BJ (cell line): ENCODE measurements at regions not wholly inside any gene's neighbourhood (a gene's known extent, or its start where the extent isn't known, plus 50 kb on each side); places are given as distances from the start of the nearest gene placed in this dataset.

Experiments
- CTCF ChIA-PET: fragments of 350-600 bp; formaldehyde crosslinking; extraction: SDS; loops from one replicate; lab custom pipeline; 2021; ENCODE audit warnings: antibody characterized with exemption, inconsistent platforms; lab: Yijun Ruan, JAX
- POLR2A ChIA-PET: fragments of 300-600 bp; sonication (Branson Sonifier 250); formaldehyde crosslinking; extraction: SDS; loops from one replicate; lab custom pipeline; 2021; ENCODE audit warnings: antibody characterized with exemption; lab: Charles Lee
- DNase-seq: peaks from one replicate; pipeline ENCODE4 v3.0.0-alpha.2; 2011; ENCODE audit warnings: low read depth
- H3K27me3 ChIP-seq: 2 replicates; pipeline ENCODE4 v1.6.0; 2011; ENCODE audit warnings: low read length; ENCODE audit not compliant: control insufficient read depth, insufficient read depth
- H3K36me3 ChIP-seq: 2 replicates; pipeline ENCODE4 v1.5.1; 2011; ENCODE audit warnings: low read length; ENCODE audit not compliant: control insufficient read depth, insufficient read depth
- H3K4me3 ChIP-seq: 2 replicates; pipeline ENCODE4 v1.5.1; 2011; ENCODE audit warnings: low read depth, mild to moderate bottlenecking, control low read depth, low read length
- CTCF ChIP-seq: IDR thresholded peaks from 2 replicates; pipeline ENCODE4 v1.5.1; 2011; ENCODE audit warnings: low read depth, mild to moderate bottlenecking, control low read depth, inconsistent platforms, low read length, moderate library complexity; ENCODE audit not compliant: insufficient read depth

DNA sequence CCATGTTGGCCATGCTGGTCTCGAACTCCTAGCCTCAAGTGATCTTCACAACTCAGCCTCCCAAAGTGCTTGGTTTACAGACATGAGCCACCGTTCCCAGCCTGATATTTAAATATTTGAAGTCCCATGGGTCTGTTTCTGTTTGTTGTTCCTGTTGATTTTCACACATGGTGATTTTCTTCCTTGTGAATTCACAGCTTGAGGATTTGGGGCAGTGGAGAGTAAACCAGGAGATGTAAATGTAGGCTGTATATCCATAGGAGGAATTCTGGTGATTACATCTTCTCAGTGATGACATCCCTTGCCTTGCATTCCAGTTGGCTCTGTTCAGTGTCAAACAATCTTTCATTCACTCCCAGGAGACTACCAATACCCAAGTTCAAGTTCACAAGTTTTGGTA is 471.9 kb downstream of the KCTD12 start:
- CTCF ChIA-PET: no interaction called here
- Histone ChIP-seq H3K4me3 (no peak overlapping the region), H3K27me3 (no peaks in the 10 kb centered on the region), H3K36me3 (no peaks in the 10 kb centered on the region)
- no peak for TF ChIP-seq CTCF
- POLR2A ChIA-PET: no interaction called here
- DNase-seq: no peak

GRCh38 chr13:76406243-76406642 is 480.0 kb downstream of the KCTD12 start:
- no peak for TF ChIP-seq CTCF
- Histone ChIP-seq H3K36me3 (no peaks in the 10 kb centered on the region), H3K27me3 (no peaks in the 10 kb centered on the region), H3K4me3 (no peak overlapping the region)
- POLR2A ChIA-PET: no interaction called here
- CTCF ChIA-PET: no interaction called here
- DNase-seq: no peak

DNA sequence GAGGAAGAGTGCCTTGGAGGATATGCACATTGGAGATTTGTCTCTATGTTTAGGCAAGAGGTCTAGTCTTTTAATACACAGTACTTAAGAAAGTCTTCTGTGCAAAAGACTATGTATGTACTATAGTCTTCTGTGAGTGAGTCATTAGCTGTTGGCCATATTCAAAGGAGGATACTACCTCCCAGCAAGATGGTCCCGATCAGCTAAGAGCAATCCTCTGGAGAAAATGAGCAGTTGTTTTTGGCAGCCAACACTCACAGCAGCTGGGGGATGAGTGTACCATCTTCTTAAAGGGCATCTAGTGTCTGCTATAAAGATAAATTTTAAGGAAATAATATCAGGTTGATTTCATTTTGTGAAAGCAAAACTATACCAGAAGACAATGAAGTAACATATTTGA is 487.8 kb downstream of the KCTD12 start:
- Histone ChIP-seq H3K36me3 (no peaks in the 10 kb centered on the region), H3K27me3 (no peaks in the 10 kb centered on the region), H3K4me3 (no peak overlapping the region)
- ChIA-PET CTCF (no interaction called here), POLR2A (no interaction called here)
- DNase-seq: no peak
- no peak for TF ChIP-seq CTCF

- Histone ChIP-seq H3K36me3 (no peaks in the 10 kb centered on the region), H3K27me3 (no peaks in the 10 kb centered on the region), H3K4me3 (no peak overlapping the region)
- CTCF ChIA-PET: no interaction called here
- no peak for TF ChIP-seq CTCF
- no peak for DNase-seq
- POLR2A ChIA-PET: no interaction called here
These were observed 488.8 kb downstream of the KCTD12 start for GRCh38 chr13:76397413-76397812.

- ChIA-PET POLR2A (no interaction called here), CTCF (no interaction called here)
- H3K4me3 ChIP-seq: no peak overlapping the region
- H3K36me3 ChIP-seq: no peaks in the 10 kb centered on the region
- H3K27me3 ChIP-seq: peaks cover 7% of the 10 kb centered on the region
- TF ChIP-seq CTCF: no peak
- DNase-seq: no peak
These were observed 496.9 kb downstream of the KCTD12 start for GRCh38 chr13:76389321-76389720.
